ENCODE measurements at regions not wholly inside any gene's neighbourhood (a gene's known extent, or its start where the extent isn't known, plus 50 kb on each side); places are given as distances from the start of the nearest gene placed in this dataset.
A peak's percentile ranks its signal among the peaks of the same experiment; 100 is the strongest.

- peak; percentile 6 to 31 for DNase-seq (ENCODE audit: low read depth in 2 of 2)
Measured at GRCh38 chr5:40277161-40277906, 402.4 kb upstream of the PTGER4 start.

- DNase-seq (ENCODE audit: low read depth in 2 of 2) = no peak
Measured at GRCh38 chr5:40276426-40277102, 403.2 kb upstream of the PTGER4 start.

- DNase-seq (ENCODE audit: low read depth in 2 of 2) = no peak
Measured at GRCh38 chr5:40274568-40274967, 405.1 kb upstream of the PTGER4 start.

- DNase-seq (ENCODE audit: low read depth in 2 of 2) = no peak
Measured at GRCh38 chr5:40273936-40274335, 405.8 kb upstream of the PTGER4 start.

- no peak for DNase-seq (ENCODE audit: low read depth in 2 of 2)
Measured at GRCh38 chr5:40271476-40271875, 408.2 kb upstream of the PTGER4 start.

- DNase-seq (ENCODE audit: low read depth in 2 of 2) = no peak
Measured at GRCh38 chr5:40270274-40270845, 409.4 kb upstream of the PTGER4 start.

GRCh38 chr5:40268088-40268487, 411.6 kb upstream of the PTGER4 start:
- no peak for DNase-seq (ENCODE audit: low read depth in 2 of 2)

GRCh38 chr5:40266952-40267351, 412.8 kb upstream of the PTGER4 start:
- no peak for DNase-seq (ENCODE audit: low read depth in 2 of 2)

- DNase-seq (ENCODE audit: low read depth in 2 of 2) = no peak
Measured at GRCh38 chr5:40261984-40262383, 417.7 kb upstream of the PTGER4 start.

- DNase-seq (ENCODE audit: low read depth in 2 of 2) = no peak
Measured at GRCh38 chr5:40260361-40260760, 419.4 kb upstream of the PTGER4 start.

GRCh38 chr5:40258222-40258621, 421.5 kb upstream of the PTGER4 start:
- DNase-seq (ENCODE audit: low read depth in 2 of 2) = no peak

- no peak for DNase-seq (ENCODE audit: low read depth in 2 of 2)
Measured at GRCh38 chr5:40240671-40241070, 439.0 kb upstream of the PTGER4 start.

- peak; percentile 28 to 32 for DNase-seq (ENCODE audit: low read depth in 2 of 2)
Measured at GRCh38 chr5:40240111-40240510, 439.6 kb upstream of the PTGER4 start.

- DNase-seq (ENCODE audit: low read depth in 2 of 2) = no peak
Measured at GRCh38 chr5:40238066-40238745, 441.5 kb upstream of the PTGER4 start.

GRCh38 chr5:40235471-40236400, 444.0 kb upstream of the PTGER4 start:
- no peak for DNase-seq (ENCODE audit: low read depth in 2 of 2)

GRCh38 chr5:40233268-40233667, 446.4 kb upstream of the PTGER4 start:
- DNase-seq (ENCODE audit: low read depth in 2 of 2) = no peak

GRCh38 chr5:40227931-40228330, 451.8 kb upstream of the PTGER4 start:
- DNase-seq (ENCODE audit: low read depth in 2 of 2) = no peak

GRCh38 chr5:40227366-40227765, 452.3 kb upstream of the PTGER4 start:
- no peak for DNase-seq (ENCODE audit: low read depth in 2 of 2)

- no peak for DNase-seq (ENCODE audit: low read depth in 2 of 2)
Measured at GRCh38 chr5:40226906-40227305, 452.8 kb upstream of the PTGER4 start.

- DNase-seq (ENCODE audit: low read depth in 2 of 2) = peak; percentile 16 to 31
Measured at GRCh38 chr5:40225147-40225546, 454.6 kb upstream of the PTGER4 start.

- DNase-seq (ENCODE audit: low read depth in 2 of 2) = no peak
Measured at GRCh38 chr5:40224421-40224820, 455.3 kb upstream of the PTGER4 start.
